CD1c-positive myeloid dendritic cell (primary cell): ENCODE measurements at regions not wholly inside any gene's neighbourhood (a gene's known extent, or its start where the extent isn't known, plus 50 kb on each side); places are given as distances from the start of the nearest gene placed in this dataset.

Experiments
- DNase-seq: peaks from one replicate; pipeline ENCODE4 v3.0.0-alpha.2; 2016; ENCODE audit errors: extremely low spot score

DNA sequence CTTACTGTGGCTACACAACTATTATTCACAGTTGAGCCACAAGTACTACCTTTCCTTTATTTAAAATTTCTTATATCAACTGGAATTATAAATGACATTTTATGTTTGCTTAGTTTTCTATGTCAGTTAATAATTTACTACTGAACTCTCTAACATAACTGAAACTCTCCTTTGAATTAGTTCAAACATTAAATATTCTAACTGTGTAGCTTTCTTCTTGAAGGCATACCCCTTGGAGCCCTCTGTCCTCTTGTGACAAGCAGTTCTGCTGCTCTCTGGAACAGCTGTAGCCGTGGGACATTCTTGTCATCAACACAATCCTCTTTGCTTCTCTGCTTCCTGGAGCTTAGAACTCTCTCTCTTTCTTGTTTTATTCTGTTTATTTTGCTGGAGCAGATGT is 244.8 kb downstream of the NHLRC3 start:
- no peak for DNase-seq

DNA sequence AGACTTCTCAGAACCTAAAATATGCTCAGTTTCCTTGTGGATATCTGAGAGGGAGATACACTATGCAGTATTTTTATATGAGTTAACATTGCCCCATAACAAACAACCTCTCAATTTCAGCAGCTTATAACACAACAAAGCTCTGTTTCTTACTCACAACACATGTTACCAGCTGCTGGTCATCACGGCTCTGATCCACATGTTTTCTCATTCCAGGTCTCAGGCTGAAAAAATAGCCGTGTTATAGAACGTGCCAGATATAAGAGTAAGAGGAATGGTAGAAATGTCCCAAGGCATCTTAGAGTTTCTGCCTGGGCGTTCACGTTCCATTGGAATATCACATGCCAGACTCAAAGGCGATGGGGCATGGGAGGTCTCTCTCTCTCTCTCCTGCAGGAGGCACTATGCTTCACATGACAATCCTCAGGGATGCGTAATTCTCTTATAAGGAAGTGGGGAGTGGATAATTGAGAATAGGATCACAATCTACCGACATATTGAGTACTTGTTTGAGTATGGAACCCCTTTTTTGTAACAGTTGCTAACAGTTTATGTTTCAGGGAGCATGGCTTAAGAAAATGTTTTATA is 246.6 kb downstream of the NHLRC3 start:
- DNase-seq: no peak
